ENCODE measurements at regions not wholly inside any gene's neighbourhood (a gene's known extent, or its start where the extent isn't known, plus 50 kb on each side); places are given as distances from the start of the nearest gene placed in this dataset.

DNA sequence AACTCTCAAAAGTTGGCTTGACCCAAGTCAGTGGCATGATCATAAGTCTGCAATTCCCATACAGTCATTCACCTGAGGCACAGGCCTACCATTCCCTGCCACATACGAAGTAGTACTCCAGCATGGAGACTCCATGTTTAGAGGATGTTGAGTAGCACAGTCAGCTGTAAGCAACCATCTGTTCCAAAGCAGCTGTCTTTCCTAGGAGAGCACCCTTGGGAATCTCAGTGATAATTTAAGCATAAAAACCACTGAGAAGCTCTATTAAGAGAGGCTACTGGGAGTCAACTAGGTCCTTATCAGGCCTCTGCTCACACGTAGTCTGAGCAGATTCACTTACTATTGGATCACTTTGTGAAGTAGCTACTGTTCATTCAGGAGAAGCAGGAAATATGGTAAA is 61.6 kb upstream of the UNC5B start:
- TF ChIP-seq, protein P1, sequence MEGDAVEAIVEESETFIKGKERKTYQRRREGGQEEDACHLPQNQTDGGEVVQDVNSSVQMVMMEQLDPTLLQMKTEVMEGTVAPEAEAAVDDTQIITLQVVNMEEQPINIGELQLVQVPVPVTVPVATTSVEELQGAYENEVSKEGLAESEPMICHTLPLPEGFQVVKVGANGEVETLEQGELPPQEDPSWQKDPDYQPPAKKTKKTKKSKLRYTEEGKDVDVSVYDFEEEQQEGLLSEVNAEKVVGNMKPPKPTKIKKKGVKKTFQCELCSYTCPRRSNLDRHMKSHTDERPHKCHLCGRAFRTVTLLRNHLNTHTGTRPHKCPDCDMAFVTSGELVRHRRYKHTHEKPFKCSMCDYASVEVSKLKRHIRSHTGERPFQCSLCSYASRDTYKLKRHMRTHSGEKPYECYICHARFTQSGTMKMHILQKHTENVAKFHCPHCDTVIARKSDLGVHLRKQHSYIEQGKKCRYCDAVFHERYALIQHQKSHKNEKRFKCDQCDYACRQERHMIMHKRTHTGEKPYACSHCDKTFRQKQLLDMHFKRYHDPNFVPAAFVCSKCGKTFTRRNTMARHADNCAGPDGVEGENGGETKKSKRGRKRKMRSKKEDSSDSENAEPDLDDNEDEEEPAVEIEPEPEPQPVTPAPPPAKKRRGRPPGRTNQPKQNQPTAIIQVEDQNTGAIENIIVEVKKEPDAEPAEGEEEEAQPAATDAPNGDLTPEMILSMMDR (IDR thresholded peaks at IDR 0.05), result no peak
- TF ChIP-seq POLR2A (IDR thresholded peaks at IDR 0.05), result no peak
